Inferior parietal cortex (tissue), 1 donor: ENCODE measurements at regions not wholly inside any gene's neighbourhood (a gene's known extent, or its start where the extent isn't known, plus 50 kb on each side); places are given as distances from the start of the nearest gene placed in this dataset.
"Not testable (repeated sequence)": the region's sequence is repeated elsewhere in the genome, so short reads cannot be mapped to it uniquely, and the experiment has no call there.

Experiments
- DNase-seq: peaks from one replicate; pipeline ENCODE4 v3.0.0-alpha.2; 2016; ENCODE audit errors: extremely low spot score

GRCh38 chr4:131304686-131305085 lies 1844.4 kb upstream of the PCDH10 start:
- no peak for DNase-seq

GRCh38 chr4:131309628-131310027 lies 1839.5 kb upstream of the PCDH10 start:
- DNase-seq = no peak

- no peak for DNase-seq
Measured at GRCh38 chr4:131316086-131316485, 1833.0 kb upstream of the PCDH10 start.

- no peak for DNase-seq
Measured at GRCh38 chr4:131337936-131338335, 1811.2 kb upstream of the PCDH10 start.

- DNase-seq = no peak
Measured at GRCh38 chr4:131339137-131339536, 1810.0 kb upstream of the PCDH10 start.

DNA sequence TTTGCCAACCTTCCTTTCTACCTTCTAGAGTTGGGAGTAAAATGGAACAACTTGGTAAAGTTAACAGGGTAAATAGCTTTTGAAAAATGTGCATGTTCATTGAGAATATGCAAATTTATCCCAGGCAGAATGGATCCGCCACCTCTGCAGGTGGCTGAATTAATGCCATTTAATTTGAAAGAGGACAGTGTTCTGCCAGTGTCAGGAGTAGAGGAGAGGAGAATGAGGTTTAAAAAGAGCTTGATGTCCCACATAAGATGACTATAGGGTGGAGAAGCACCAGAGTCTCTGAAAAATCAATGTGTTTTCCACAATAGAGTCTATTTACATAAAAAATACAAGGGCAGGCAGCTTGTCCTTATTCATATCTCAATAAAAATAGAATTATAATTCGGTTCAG lies 1804.3 kb upstream of the PCDH10 start:
- no peak for DNase-seq

GRCh38 chr4:131347816-131348215 lies 1801.3 kb upstream of the PCDH10 start:
- no peak for DNase-seq

GRCh38 chr4:131348263-131348662 lies 1800.8 kb upstream of the PCDH10 start:
- DNase-seq = no peak

DNA sequence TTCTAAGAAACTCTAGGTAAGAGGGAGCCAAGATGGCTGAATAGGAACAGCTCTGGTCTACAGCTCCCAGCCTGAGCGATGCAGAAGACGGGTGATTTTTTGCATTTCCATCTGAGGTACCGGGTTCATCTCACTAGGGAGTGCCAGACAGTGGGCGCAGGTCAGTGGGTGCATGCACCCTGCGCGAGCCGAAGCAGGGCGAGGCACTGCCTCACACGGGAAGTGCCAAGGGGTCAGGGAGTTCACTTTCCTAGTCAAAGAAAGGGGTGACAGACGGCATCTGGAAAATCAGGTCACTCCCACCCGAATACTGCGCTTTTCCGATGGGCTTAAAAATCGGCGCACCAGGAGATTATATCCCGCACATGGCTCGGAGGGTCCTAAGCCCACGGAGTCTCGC lies 1796.7 kb upstream of the PCDH10 start:
- DNase-seq = not testable (repeated sequence)

GRCh38 chr4:131366714-131367113 lies 1782.4 kb upstream of the PCDH10 start:
- DNase-seq = no peak

DNA sequence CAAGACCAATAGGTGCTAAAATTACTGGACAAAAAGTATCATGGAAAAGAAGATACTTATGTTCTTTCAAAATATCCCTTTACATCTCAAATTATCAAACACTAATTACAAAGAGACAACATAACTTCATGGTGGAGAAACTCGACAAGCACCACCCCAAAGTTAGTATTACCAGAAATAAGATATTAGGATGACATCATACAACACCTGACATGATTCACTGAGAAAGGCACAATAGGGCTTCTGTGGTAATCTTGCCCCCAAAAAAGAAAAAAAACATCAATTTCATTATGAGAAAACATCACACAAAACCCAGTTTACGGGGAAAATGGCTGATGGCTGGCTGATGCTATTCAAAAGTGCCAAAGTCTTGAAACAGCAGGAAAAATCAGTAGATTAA lies 1781.7 kb upstream of the PCDH10 start:
- DNase-seq = no peak

- no peak for DNase-seq
Measured at GRCh38 chr4:131370846-131371245, 1778.2 kb upstream of the PCDH10 start.

DNA sequence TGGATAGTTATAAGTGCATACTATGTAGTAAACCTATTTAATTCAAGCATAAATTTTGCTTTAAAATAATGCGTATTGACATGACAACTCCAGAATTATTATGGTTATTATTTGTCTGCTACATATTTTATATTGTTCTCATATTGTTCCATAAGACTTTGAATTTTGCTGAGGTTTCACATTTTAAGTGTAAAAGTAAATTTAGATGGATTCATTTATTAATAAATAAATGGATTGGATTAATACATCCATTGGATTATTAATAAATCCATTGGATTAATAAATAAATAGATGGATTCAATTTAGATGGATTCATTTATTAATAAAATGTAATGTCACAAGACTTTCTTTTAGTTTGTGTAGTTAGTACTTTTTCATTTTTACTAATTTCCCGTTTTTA lies 1768.0 kb upstream of the PCDH10 start:
- DNase-seq = no peak

DNA sequence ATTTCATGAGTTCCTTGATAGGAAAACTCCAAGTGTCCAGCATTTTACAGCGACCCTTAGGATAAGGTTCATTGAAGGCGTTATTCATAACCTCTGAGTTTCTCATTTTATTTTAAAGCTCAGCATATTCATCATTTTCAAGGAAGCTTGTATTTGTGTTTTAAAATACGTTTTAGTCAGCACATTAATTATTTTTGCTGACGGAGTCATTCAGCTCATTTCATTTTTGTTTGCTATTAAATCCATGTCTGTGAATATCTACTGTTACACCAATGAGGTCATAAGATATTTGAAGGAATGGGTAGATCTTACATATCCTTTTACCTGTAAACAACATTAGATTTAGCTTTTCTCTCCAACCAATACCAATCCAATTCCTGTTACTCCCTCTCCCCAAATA lies 1766.3 kb upstream of the PCDH10 start:
- no peak for DNase-seq

- no peak for DNase-seq
Measured at GRCh38 chr4:131388277-131388676, 1760.8 kb upstream of the PCDH10 start.

DNA sequence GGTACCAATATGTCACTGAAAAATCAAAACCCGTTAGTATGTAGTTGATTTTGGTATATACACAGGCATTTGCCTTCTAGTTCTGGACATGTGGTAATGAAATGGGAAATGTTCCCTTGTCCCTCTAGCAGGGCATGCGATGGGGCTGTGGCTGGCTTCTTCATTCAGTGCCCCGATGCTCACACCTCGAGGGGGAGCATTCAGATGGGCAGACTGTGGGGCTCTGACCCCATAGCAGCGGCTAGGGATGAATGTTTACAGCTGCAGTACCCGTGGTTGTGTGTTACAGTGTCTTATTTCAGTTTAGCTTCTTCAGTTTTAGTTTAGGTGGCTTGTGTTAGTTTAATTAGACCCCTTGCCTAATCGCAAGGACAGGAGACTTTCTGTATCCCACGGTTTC lies 1741.0 kb upstream of the PCDH10 start:
- no peak for DNase-seq

GRCh38 chr4:131411393-131411792 lies 1737.7 kb upstream of the PCDH10 start:
- DNase-seq = no peak

- no peak for DNase-seq
Measured at GRCh38 chr4:131419147-131419546, 1729.9 kb upstream of the PCDH10 start.

DNA sequence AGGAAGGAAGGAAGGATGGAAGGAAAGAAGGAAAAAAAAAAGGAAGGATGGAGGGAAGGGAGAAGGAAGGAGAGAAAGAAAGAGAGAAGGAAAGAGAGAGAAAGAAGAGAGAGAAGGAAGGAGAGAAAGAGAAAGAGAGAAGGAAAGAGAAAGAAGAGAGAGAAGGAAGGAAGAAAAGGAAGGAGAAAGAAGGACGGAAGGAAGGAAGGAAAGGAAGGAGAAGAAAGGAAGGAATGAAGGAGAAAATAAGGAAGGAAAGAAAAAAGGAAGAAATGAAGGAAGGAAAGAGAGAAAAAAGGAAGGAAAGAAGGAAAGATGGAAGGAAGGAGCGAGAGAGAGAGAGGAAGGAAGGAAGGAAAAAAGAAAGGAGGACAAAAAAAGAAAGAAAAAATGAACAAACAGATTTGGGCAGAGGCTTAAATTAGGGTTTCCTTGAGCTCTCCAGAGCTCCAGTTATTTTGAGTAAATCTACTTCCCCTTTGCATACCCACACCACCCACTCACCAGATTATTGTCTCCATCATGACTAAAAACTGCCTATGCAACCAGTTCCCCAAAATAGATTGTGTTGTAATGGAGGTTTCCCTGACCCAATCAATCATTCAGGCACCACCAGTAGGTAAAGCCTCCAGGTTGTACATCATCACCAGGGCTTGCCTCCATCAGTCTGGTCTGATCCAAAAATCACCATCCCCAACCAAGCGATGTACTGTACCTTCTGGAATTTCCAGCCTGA lies 1722.9 kb upstream of the PCDH10 start:
- no peak for DNase-seq

GRCh38 chr4:131427000-131427399 lies 1722.1 kb upstream of the PCDH10 start:
- no peak for DNase-seq

DNA sequence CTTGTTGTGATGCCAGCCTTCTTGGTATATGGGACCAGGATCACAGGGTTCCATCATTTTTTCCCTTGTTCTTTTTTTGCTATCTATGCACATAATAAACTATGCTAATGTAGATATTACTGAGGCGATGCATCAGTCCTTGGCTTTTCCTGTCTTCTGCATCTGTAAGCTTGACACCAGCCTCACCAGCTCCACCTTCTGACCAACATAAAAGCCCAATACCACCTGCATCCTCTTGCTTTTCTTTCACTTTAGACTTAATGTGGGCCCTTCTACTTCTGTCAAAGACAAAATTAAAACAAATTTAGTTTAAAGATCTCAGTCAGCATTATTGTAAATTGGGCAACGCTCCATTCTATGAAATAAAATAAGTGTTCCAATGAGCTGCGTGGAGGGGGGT lies 1718.8 kb upstream of the PCDH10 start:
- no peak for DNase-seq

GRCh38 chr4:131441004-131441688 lies 1707.9 kb upstream of the PCDH10 start:
- DNase-seq = no peak

DNA sequence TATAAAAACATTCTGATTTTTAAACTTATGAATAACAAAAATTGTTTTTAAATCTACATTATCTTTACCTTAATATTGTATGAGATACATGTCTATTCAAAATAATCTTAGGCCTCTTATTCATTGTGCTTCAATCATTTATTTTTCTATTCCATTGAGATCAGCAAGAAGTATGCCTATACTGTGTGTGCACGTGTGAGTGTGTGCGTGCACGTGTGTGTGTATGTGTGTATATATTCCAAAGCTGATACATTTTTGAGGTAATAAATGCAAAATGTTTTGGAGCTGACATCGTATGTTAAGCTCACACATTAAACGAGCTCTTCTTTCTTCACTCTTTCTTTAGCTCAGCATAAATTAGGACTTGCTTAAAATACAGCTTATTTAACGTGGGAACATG lies 1701.2 kb upstream of the PCDH10 start:
- DNase-seq = no peak
